GM23338 (cell line): ENCODE measurements at regions not wholly inside any gene's neighbourhood (a gene's known extent, or its start where the extent isn't known, plus 50 kb on each side); places are given as distances from the start of the nearest gene placed in this dataset.

Experiments
- ATAC-seq: fragments of 200-7000 bp; cut with Tn5 transposase; 3 replicates; pipeline ENCODE4 v1.9.1; 2020
- DNase-seq: peaks from one replicate; pipeline ENCODE4 v3.0.0-alpha.2; 2015; ENCODE audit warnings: low spot score
- H2AFZ ChIP-seq: fragments of 200-600 bp; sonication (generic); 2 replicates; pipeline ENCODE4 v1.8.0; 2016; ENCODE audit warnings: antibody characterized with exemption, mild to moderate bottlenecking, moderate library complexity
- H3F3A ChIP-seq: fragments of 200-600 bp; sonication (generic); replicated peaks from 2 replicates; pipeline ENCODE4 v1.8.0; 2017; ENCODE audit warnings: antibody characterized with exemption, mixed run types, low read depth
- H3K27ac ChIP-seq: fragments of 200-600 bp; sonication (generic); 2 replicates; pipeline ENCODE4 v1.6.1; 2016; ENCODE audit warnings: low read depth
- H3K27me3 ChIP-seq: fragments of 200-600 bp; sonication (generic); 2 replicates; pipeline ENCODE4 v1.8.0; 2016; ENCODE audit warnings: mild to moderate bottlenecking, mixed run types, moderate library complexity; ENCODE audit not compliant: insufficient read depth
- H3K36me3 ChIP-seq: fragments of 200-600 bp; sonication (generic); 2 replicates; pipeline ENCODE4 v1.8.0; 2016; ENCODE audit warnings: mild to moderate bottlenecking; ENCODE audit not compliant: insufficient read depth
- H3K4me1 ChIP-seq: fragments of 200-600 bp; sonication (generic); 2 replicates; pipeline ENCODE4 v1.8.0; 2016; ENCODE audit warnings: mild to moderate bottlenecking, moderate library complexity; ENCODE audit not compliant: insufficient read depth
- H3K4me2 ChIP-seq: fragments of 200-600 bp; sonication (generic); 2 replicates; pipeline ENCODE4 v1.7.1; 2017; ENCODE audit warnings: mixed run types
- H3K4me3 ChIP-seq: fragments of 200-600 bp; sonication (generic); 2 replicates; pipeline ENCODE4 v1.6.1; 2016; ENCODE audit warnings: mixed run types
- H3K79me2 ChIP-seq: fragments of 200-600 bp; sonication (generic); replicated peaks from 2 replicates; pipeline ENCODE4 v1.8.0; 2017; ENCODE audit warnings: mild to moderate bottlenecking; ENCODE audit not compliant: insufficient read depth
- H3K9me2 ChIP-seq: fragments of 200-600 bp; sonication (generic); 2 replicates; pipeline ENCODE4 v1.8.0; 2017; ENCODE audit not compliant: insufficient read depth
- H4K20me1 ChIP-seq: fragments of 200-600 bp; sonication (generic); replicated peaks from 2 replicates; pipeline ENCODE4 v1.8.0; 2017; ENCODE audit warnings: mild to moderate bottlenecking; ENCODE audit not compliant: insufficient read depth
- H3K27ac Mint-ChIP-seq: 2 replicates; pipeline ENCODE4 v1.8.0; 2020; ENCODE audit warnings: inconsistent platforms, mild to moderate bottlenecking, moderate library complexity, mixed read lengths
- H3K27me3 Mint-ChIP-seq: 3 replicates; pipeline ENCODE4 v1.8.0; 2022; ENCODE audit warnings: low read depth, mild to moderate bottlenecking, moderate library complexity, mixed read lengths, inconsistent platforms; ENCODE audit not compliant: insufficient read depth, poor library complexity
- H3K36me3 Mint-ChIP-seq: 3 replicates; pipeline ENCODE4 v1.8.0; 2021; ENCODE audit warnings: low read depth, mild to moderate bottlenecking, inconsistent platforms, moderate library complexity, mixed read lengths
- H3K4me1 Mint-ChIP-seq: 3 replicates; pipeline ENCODE4 v1.8.0; 2020; ENCODE audit warnings: mild to moderate bottlenecking, inconsistent platforms, mixed read lengths
- H3K4me3 Mint-ChIP-seq: 3 replicates; pipeline ENCODE4 v1.8.0; 2021; ENCODE audit warnings: moderate library complexity, mild to moderate bottlenecking, inconsistent platforms, mixed read lengths
- H3K9me3 Mint-ChIP-seq: 3 replicates; pipeline ENCODE4 v1.8.0; 2020; ENCODE audit warnings: moderate library complexity, mild to moderate bottlenecking, inconsistent platforms, mixed read lengths
- CREB1 ChIP-seq: fragments of 250-450 bp; sonication (Bioruptor Pico); IDR thresholded peaks from 2 replicates; pipeline ENCODE4 v1.5.0; 2020; ENCODE audit warnings: low read depth, mild to moderate bottlenecking, moderate library complexity
- EZH2 ChIP-seq: fragments of 200-600 bp; sonication (generic); IDR thresholded peaks from one replicate; pipeline ENCODE4 v1.8.0; 2017; ENCODE audit warnings: antibody characterized with exemption, mild to moderate bottlenecking, low read depth; ENCODE audit not compliant: unreplicated experiment
- EZH2phosphoT487 ChIP-seq: fragments of 200-600 bp; sonication (generic); IDR thresholded peaks from one replicate; pipeline ENCODE4 v1.8.1; 2018; ENCODE audit warnings: antibody characterized with exemption; ENCODE audit not compliant: unreplicated experiment
- JUNB ChIP-seq: IDR thresholded peaks from one replicate; pipeline ENCODE4 v1.6.1; 2016; ENCODE audit warnings: antibody characterized with exemption; ENCODE audit not compliant: unreplicated experiment
- NANOG ChIP-seq: IDR thresholded peaks from 2 replicates; pipeline ENCODE4 v1.6.1; 2016; ENCODE audit warnings: antibody characterized with exemption, borderline replicate concordance
- POLR2AphosphoS5 ChIP-seq: IDR thresholded peaks from 2 replicates; pipeline ENCODE4 v1.6.1; 2016; ENCODE audit warnings: antibody characterized with exemption, low read depth
- STAT1 ChIP-seq: IDR thresholded peaks from one replicate; pipeline ENCODE4 v1.6.1; 2016; ENCODE audit warnings: antibody characterized with exemption; ENCODE audit not compliant: unreplicated experiment
- ZNF114 ChIP-seq: fragments of 250-450 bp; sonication (Bioruptor Pico); IDR thresholded peaks from 2 replicates; pipeline ENCODE4 v1.5.0; 2020; ENCODE audit warnings: mild to moderate bottlenecking, moderate library complexity
- ZNF331 ChIP-seq: fragments of 250-450 bp; sonication (Bioruptor Pico); IDR thresholded peaks from 2 replicates; pipeline ENCODE4 v1.5.0; 2020; ENCODE audit warnings: low read depth, mild to moderate bottlenecking, moderate library complexity
- TF ChIP-seq, protein P1 (sequence below): fragments of 250-450 bp; sonication (Bioruptor Pico); IDR thresholded peaks from 2 replicates; pipeline ENCODE4 v1.5.0; 2020; ENCODE audit warnings: mild to moderate bottlenecking, moderate library complexity
- TF ChIP-seq, protein P2 (sequence below): IDR thresholded peaks from one replicate; pipeline ENCODE4 v1.6.1; 2018; ENCODE audit warnings: antibody characterized with exemption; ENCODE audit not compliant: unreplicated experiment
- TF ChIP-seq, protein P3 (sequence below): IDR thresholded peaks from 2 replicates; pipeline ENCODE4 v1.6.1; 2016; ENCODE audit warnings: antibody characterized with exemption
- TF ChIP-seq, protein P4 (sequence below), 2 experiments: fragments of 200-600 bp in 1 of 2; sonication (generic) in 1 of 2; conservative IDR thresholded peaks; 2 replicates each; pipeline versions ENCODE4 v1.5.1 to v1.6.1; 2016 to 2017; ENCODE audit warnings: antibody characterized with exemption in 2 of 2, low read depth in 2 of 2, mild to moderate bottlenecking in 2 of 2, moderate library complexity in 1 of 2

DNA sequence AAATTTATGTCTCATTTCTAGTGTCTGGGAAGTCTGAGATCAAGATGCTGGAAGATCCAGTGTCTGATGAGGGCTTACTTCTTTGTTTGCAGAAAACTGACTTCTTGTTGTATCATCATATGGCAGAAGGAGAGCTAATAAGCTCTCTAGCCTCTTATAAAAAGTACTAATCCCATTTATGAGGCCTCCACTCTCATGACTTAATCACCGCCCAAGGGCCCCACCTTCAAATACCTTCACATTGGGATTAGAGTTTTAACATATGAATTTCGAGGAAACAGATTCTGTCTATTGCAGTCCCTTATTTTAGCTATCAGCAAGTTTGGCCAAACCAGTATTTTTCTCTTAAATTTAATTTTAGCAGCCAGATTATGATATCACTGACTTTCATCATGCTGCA, 150.2 kb upstream of the TMPRSS15 start:
- DNase-seq, result no peak
- TF ChIP-seq, protein P1, sequence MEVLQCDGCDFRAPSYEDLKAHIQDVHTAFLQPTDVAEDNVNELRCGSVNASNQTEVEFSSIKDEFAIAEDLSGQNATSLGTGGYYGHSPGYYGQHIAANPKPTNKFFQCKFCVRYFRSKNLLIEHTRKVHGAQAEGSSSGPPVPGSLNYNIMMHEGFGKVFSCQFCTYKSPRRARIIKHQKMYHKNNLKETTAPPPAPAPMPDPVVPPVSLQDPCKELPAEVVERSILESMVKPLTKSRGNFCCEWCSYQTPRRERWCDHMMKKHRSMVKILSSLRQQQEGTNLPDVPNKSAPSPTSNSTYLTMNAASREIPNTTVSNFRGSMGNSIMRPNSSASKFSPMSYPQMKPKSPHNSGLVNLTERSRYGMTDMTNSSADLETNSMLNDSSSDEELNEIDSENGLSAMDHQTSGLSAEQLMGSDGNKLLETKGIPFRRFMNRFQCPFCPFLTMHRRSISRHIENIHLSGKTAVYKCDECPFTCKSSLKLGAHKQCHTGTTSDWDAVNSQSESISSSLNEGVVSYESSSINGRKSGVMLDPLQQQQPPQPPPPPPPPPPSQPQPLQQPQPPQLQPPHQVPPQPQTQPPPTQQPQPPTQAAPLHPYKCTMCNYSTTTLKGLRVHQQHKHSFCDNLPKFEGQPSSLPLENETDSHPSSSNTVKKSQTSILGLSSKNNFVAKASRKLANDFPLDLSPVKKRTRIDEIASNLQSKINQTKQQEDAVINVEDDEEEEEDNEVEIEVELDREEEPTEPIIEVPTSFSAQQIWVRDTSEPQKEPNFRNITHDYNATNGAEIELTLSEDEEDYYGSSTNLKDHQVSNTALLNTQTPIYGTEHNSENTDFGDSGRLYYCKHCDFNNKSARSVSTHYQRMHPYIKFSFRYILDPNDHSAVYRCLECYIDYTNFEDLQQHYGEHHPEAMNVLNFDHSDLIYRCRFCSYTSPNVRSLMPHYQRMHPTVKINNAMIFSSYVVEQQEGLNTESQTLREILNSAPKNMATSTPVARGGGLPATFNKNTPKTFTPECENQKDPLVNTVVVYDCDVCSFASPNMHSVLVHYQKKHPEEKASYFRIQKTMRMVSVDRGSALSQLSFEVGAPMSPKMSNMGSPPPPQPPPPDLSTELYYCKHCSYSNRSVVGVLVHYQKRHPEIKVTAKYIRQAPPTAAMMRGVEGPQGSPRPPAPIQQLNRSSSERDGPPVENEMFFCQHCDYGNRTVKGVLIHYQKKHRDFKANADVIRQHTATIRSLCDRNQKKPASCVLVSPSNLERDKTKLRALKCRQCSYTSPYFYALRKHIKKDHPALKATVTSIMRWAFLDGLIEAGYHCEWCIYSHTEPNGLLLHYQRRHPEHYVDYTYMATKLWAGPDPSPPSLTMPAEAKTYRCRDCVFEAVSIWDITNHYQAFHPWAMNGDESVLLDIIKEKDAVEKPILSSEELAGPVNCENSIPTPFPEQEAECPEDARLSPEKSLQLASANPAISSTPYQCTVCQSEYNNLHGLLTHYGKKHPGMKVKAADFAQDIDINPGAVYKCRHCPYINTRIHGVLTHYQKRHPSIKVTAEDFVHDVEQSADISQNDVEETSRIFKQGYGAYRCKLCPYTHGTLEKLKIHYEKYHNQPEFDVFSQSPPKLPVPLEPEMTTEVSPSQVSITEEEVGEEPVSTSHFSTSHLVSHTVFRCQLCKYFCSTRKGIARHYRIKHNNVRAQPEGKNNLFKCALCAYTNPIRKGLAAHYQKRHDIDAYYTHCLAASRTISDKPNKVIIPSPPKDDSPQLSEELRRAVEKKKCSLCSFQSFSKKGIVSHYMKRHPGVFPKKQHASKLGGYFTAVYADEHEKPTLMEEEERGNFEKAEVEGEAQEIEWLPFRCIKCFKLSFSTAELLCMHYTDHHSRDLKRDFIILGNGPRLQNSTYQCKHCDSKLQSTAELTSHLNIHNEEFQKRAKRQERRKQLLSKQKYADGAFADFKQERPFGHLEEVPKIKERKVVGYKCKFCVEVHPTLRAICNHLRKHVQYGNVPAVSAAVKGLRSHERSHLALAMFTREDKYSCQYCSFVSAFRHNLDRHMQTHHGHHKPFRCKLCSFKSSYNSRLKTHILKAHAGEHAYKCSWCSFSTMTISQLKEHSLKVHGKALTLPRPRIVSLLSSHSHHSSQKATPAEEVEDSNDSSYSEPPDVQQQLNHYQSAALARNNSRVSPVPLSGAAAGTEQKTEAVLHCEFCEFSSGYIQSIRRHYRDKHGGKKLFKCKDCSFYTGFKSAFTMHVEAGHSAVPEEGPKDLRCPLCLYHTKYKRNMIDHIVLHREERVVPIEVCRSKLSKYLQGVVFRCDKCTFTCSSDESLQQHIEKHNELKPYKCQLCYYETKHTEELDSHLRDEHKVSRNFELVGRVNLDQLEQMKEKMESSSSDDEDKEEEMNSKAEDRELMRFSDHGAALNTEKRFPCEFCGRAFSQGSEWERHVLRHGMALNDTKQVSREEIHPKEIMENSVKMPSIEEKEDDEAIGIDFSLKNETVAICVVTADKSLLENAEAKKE, result no peak
- TF ChIP-seq JUNB, result no peak
- no peak for TF ChIP-seq STAT1
- no peak for TF ChIP-seq ZNF331 (CRISPR knock-in tag)
- no peak for TF ChIP-seq NANOG
- no peak for TF ChIP-seq POLR2AphosphoS5
- TF ChIP-seq, protein P2, sequence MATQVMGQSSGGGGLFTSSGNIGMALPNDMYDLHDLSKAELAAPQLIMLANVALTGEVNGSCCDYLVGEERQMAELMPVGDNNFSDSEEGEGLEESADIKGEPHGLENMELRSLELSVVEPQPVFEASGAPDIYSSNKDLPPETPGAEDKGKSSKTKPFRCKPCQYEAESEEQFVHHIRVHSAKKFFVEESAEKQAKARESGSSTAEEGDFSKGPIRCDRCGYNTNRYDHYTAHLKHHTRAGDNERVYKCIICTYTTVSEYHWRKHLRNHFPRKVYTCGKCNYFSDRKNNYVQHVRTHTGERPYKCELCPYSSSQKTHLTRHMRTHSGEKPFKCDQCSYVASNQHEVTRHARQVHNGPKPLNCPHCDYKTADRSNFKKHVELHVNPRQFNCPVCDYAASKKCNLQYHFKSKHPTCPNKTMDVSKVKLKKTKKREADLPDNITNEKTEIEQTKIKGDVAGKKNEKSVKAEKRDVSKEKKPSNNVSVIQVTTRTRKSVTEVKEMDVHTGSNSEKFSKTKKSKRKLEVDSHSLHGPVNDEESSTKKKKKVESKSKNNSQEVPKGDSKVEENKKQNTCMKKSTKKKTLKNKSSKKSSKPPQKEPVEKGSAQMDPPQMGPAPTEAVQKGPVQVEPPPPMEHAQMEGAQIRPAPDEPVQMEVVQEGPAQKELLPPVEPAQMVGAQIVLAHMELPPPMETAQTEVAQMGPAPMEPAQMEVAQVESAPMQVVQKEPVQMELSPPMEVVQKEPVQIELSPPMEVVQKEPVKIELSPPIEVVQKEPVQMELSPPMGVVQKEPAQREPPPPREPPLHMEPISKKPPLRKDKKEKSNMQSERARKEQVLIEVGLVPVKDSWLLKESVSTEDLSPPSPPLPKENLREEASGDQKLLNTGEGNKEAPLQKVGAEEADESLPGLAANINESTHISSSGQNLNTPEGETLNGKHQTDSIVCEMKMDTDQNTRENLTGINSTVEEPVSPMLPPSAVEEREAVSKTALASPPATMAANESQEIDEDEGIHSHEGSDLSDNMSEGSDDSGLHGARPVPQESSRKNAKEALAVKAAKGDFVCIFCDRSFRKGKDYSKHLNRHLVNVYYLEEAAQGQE, result no peak
- no peak for TF ChIP-seq EZH2
- no peak for TF ChIP-seq CREB1
- TF ChIP-seq EZH2phosphoT487, result no peak
- TF ChIP-seq, protein P3, sequence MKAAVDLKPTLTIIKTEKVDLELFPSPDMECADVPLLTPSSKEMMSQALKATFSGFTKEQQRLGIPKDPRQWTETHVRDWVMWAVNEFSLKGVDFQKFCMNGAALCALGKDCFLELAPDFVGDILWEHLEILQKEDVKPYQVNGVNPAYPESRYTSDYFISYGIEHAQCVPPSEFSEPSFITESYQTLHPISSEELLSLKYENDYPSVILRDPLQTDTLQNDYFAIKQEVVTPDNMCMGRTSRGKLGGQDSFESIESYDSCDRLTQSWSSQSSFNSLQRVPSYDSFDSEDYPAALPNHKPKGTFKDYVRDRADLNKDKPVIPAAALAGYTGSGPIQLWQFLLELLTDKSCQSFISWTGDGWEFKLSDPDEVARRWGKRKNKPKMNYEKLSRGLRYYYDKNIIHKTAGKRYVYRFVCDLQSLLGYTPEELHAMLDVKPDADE, result no peak
- TF ChIP-seq ZNF114 (CRISPR knock-in tag), result no peak
- TF ChIP-seq, protein P4, sequence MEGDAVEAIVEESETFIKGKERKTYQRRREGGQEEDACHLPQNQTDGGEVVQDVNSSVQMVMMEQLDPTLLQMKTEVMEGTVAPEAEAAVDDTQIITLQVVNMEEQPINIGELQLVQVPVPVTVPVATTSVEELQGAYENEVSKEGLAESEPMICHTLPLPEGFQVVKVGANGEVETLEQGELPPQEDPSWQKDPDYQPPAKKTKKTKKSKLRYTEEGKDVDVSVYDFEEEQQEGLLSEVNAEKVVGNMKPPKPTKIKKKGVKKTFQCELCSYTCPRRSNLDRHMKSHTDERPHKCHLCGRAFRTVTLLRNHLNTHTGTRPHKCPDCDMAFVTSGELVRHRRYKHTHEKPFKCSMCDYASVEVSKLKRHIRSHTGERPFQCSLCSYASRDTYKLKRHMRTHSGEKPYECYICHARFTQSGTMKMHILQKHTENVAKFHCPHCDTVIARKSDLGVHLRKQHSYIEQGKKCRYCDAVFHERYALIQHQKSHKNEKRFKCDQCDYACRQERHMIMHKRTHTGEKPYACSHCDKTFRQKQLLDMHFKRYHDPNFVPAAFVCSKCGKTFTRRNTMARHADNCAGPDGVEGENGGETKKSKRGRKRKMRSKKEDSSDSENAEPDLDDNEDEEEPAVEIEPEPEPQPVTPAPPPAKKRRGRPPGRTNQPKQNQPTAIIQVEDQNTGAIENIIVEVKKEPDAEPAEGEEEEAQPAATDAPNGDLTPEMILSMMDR (conservative IDR thresholded peaks at IDR 0.05; ENCODE audit: low read depth in 2 of 2), result no peak
- Mint-ChIP-seq H3K27me3 (no peaks in the 10 kb centered on the region), H3K4me1 (no peaks in the 10 kb centered on the region), H3K36me3 (no peaks in the 10 kb centered on the region), H3K27ac (no peak overlapping the region), H3K9me3 (no peaks in the 10 kb centered on the region), H3K4me3 (no peak overlapping the region)
- no peaks in the 10 kb centered on the region for H3F3A ChIP-seq
- H3K4me2 ChIP-seq, result no peak overlapping the region
- no peak for ATAC-seq
- H3K4me3 ChIP-seq, result no peak overlapping the region
- H3K27ac ChIP-seq, result no peak overlapping the region
- H3K36me3 ChIP-seq, result no peaks in the 10 kb centered on the region
- H3K9me2 ChIP-seq, result no peaks in the 10 kb centered on the region
- no peaks in the 10 kb centered on the region for H3K27me3 ChIP-seq
- no peaks in the 10 kb centered on the region for H3K4me1 ChIP-seq
- no peaks in the 10 kb centered on the region for H4K20me1 ChIP-seq
- no peak overlapping the region for H2AFZ ChIP-seq
- H3K79me2 ChIP-seq, result no peaks in the 10 kb centered on the region
